GM12878 (cell line): ENCODE measurements at regions not wholly inside any gene's neighbourhood (a gene's known extent, or its start where the extent isn't known, plus 50 kb on each side); places are given as distances from the start of the nearest gene placed in this dataset.

Experiments
- ATAC-seq: fragments of 200-7000 bp; cut with Tn5 transposase; 3 replicates; pipeline ENCODE4 v1.9.1; 2020; ENCODE audit warnings: mild to moderate bottlenecking, moderate library complexity
- BruUV-seq: library from RNA; stranded (reverse); fragments of 400-500 nt; replicated peaks from 2 replicates; lab custom pipeline; 2021; lab: Mats Ljungman, UMichigan
- CTCF ChIA-PET: fragments of 300-600 bp; sonication (Branson Sonifier 250); formaldehyde crosslinking; extraction: SDS; loops from one replicate; lab custom pipeline; 2021; ENCODE audit warnings: inconsistent platforms; lab: Yijun Ruan, JAX
- POLR2A ChIA-PET: fragments of 350-600 bp; formaldehyde crosslinking; extraction: SDS; loops from one replicate; lab custom pipeline; 2021; ENCODE audit warnings: inconsistent platforms; lab: Charles Lee
- RAD21 ChIA-PET: fragments of 300-600 bp; sonication (Branson Sonifier 250); formaldehyde crosslinking; loops from one replicate; lab custom pipeline; 2023; ENCODE audit warnings: antibody characterized with exemption; ENCODE audit not compliant: unreplicated experiment; lab: Charles Lee
- SMC1A ChIA-PET: fragments of 300-600 bp; sonication (Branson Sonifier 250); formaldehyde crosslinking; loops from one replicate; lab custom pipeline; 2023; ENCODE audit not compliant: unreplicated experiment, uncharacterized antibody; lab: Charles Lee
- DNase-seq: peaks from one replicate; pipeline ENCODE4 v3.0.0-alpha.2; 2011; ENCODE audit warnings: low read depth, low spot score
- FAIRE-seq: peaks from 3 replicates; lab custom pipeline; 2011; peaks lifted over from hg19 to GRCh38; lab: Jason Lieb, UNC
- H2AFZ ChIP-seq: 2 replicates; pipeline ENCODE4 v1.6.0; 2011; ENCODE audit warnings: low read depth, low read length, control low read depth; ENCODE audit not compliant: control insufficient read depth
- H3K27ac ChIP-seq: 2 replicates; pipeline ENCODE4 v1.5.1; 2011; ENCODE audit warnings: control low read depth; ENCODE audit not compliant: control insufficient read depth, insufficient read depth
- H3K27me3 ChIP-seq, 2 experiments: replicated peaks in 1 of 2; 2 replicates each; pipeline versions ENCODE4 v1.6.0 to v1.6.1; 2011; ENCODE audit warnings: low read length in 1 of 2; ENCODE audit not compliant: control insufficient read depth in 2 of 2, insufficient read depth in 2 of 2
- H3K36me3 ChIP-seq, 2 experiments: 2 replicates each; pipeline ENCODE4 v1.5.1; 2011; ENCODE audit warnings: low read length in 1 of 2; ENCODE audit not compliant: control insufficient read depth in 2 of 2, insufficient read depth in 2 of 2
- H3K4me1 ChIP-seq: 2 replicates; pipeline ENCODE4 v1.6.1; 2011; ENCODE audit warnings: mild to moderate bottlenecking, low read length, moderate library complexity, mixed read lengths; ENCODE audit not compliant: control insufficient read depth, insufficient read depth
- H3K4me2 ChIP-seq: 2 replicates; pipeline ENCODE4 v1.6.0; 2011; ENCODE audit warnings: control low read depth; ENCODE audit not compliant: control insufficient read depth, insufficient read depth
- H3K4me3 ChIP-seq: fragments of 200-600 bp; sonication (generic); 2 replicates; pipeline ENCODE4 v1.5.1; 2016
- H3K79me2 ChIP-seq: 2 replicates; pipeline ENCODE4 v1.6.0; 2011; ENCODE audit warnings: low read length; ENCODE audit not compliant: control insufficient read depth, insufficient read depth
- H3K9ac ChIP-seq: 2 replicates; pipeline ENCODE4 v1.8.0; 2011; ENCODE audit warnings: low read length, control low read depth, mixed read lengths; ENCODE audit not compliant: control insufficient read depth, insufficient read depth
- H3K9me3 ChIP-seq: replicated peaks from 3 replicates; pipeline ENCODE4 v1.5.1; 2011; ENCODE audit warnings: mild to moderate bottlenecking, low read length; ENCODE audit not compliant: control insufficient read depth, insufficient read depth
- H4K20me1 ChIP-seq: 2 replicates; pipeline ENCODE4 v1.6.0; 2011; ENCODE audit not compliant: control insufficient read depth, insufficient read depth
- BCL11A ChIP-seq: IDR thresholded peaks from 2 replicates; pipeline ENCODE4 v1.6.1; 2011; ENCODE audit warnings: low read depth, low read length
- EGR1 ChIP-seq, 2 experiments: IDR thresholded peaks; 1 replicate in 1 of 2; 2 replicates in 1 of 2; pipeline ENCODE4 v1.6.1; 2011 to 2012; ENCODE audit warnings: low read depth in 2 of 2, low read length in 2 of 2, borderline replicate concordance in 1 of 2, mild to moderate bottlenecking in 1 of 2, moderate library complexity in 1 of 2
- ESRRA ChIP-seq: IDR thresholded peaks from 2 replicates; pipeline ENCODE4 v1.6.1; 2012; ENCODE audit warnings: mild to moderate bottlenecking, low read length, improper control_type of control experiment
- FOS ChIP-seq: IDR thresholded peaks from 3 replicates; pipeline ENCODE4 v1.6.1; 2011; ENCODE audit warnings: borderline replicate concordance; ENCODE audit not compliant: insufficient read length; ENCODE audit errors: extremely low read depth
- GABPA ChIP-seq: IDR thresholded peaks from 2 replicates; pipeline ENCODE4 v1.6.1; 2014; ENCODE audit warnings: antibody characterized with exemption, low read depth, mild to moderate bottlenecking, inconsistent platforms
- HDAC6 ChIP-seq: fragments of 200-600 bp; sonication (generic); IDR thresholded peaks from one replicate; pipeline ENCODE4 v1.8.0; 2017; ENCODE audit warnings: antibody characterized with exemption; ENCODE audit not compliant: unreplicated experiment
- NR2F1 ChIP-seq: fragments of 450-650 bp; conservative IDR thresholded peaks from 2 replicates; pipeline ENCODE4 v1.6.1; 2017; ENCODE audit warnings: mild to moderate bottlenecking
- PML ChIP-seq: IDR thresholded peaks from 2 replicates; pipeline ENCODE4 v1.6.1; 2012; ENCODE audit warnings: low read length, inconsistent platforms
- TAF1 ChIP-seq: IDR thresholded peaks from 2 replicates; pipeline ENCODE4 v1.6.1; 2011; ENCODE audit warnings: mild to moderate bottlenecking, low read depth, low read length, borderline replicate concordance
- TBL1XR1 ChIP-seq: IDR thresholded peaks from 2 replicates; pipeline ENCODE4 v1.6.1; 2012; ENCODE audit warnings: low read depth, low read length, improper control_type of control experiment
- ZNF207 ChIP-seq: fragments of 450-650 bp; IDR thresholded peaks from 2 replicates; pipeline ENCODE4 v1.6.1; 2014; ENCODE audit warnings: antibody characterized with exemption, mild to moderate bottlenecking, borderline replicate concordance
- ZSCAN29 ChIP-seq: fragments of 450-650 bp; IDR thresholded peaks from 2 replicates; pipeline ENCODE4 v1.6.1; 2017; ENCODE audit warnings: mild to moderate bottlenecking, moderate library complexity
- WGBS: methylation state at CpG from one replicate; pipeline ENCODE4 v1.1.6; 2016; ENCODE audit warnings: low lambda C conversion rate; ENCODE audit not compliant: insufficient replicate concordance, insufficient coverage; ENCODE audit errors: missing lambda C conversion rate; 5-methylcytosine and 5-hydroxymethylcytosine counted together
- in situ Hi-C: fragments of 300-500 bp; cut with MboI; formaldehyde crosslinking; loops from 9 replicates; pipeline ENCODE4 v1.14.3; 2018; ENCODE audit warnings: mixed read lengths
- intact Hi-C: fragments of 100-400 bp; cut with micrococcal nuclease; formaldehyde crosslinking; loops from one replicate; pipeline ENCODE4 v1.14.2; 2022; ENCODE audit not compliant: unreplicated experiment
- TF ChIP-seq, protein P1 (sequence below): fragments of 450-650 bp; IDR thresholded peaks from 2 replicates; pipeline ENCODE4 v1.6.1; 2017; ENCODE audit warnings: antibody characterized with exemption, mild to moderate bottlenecking, moderate library complexity
- TF ChIP-seq, protein P2 (sequence below): fragments of 450-650 bp; IDR thresholded peaks from 2 replicates; pipeline ENCODE4 v1.6.1; 2018; ENCODE audit warnings: mild to moderate bottlenecking, low read depth, moderate library complexity; ENCODE audit not compliant: partially characterized antibody

DNA sequence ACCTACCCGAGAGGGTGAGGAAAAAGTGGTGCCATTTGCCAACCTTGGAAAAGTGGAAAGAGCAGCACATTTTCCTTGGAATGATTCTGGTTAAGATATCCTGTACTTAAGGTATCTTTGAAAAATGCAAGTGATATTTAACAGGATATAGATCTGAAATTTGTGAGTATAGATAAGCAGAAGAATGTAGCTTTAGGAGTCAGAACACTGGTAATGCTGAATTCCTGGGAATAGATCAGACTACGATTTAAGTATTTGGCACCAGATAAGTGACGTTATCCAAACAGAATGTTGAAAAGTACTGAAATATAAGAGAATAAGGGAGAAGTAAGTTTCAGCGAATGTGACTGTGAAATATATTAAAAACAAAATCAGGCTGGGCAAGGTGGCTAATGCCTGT lies 210.1 kb downstream of the PCDH7 start:
- no TSS peak for BruUV-seq
- FAIRE-seq (no peak), DNase-seq (no peak), ATAC-seq (no peak)
- Histone ChIP-seq H3K27ac (no peak overlapping the region), H3K9ac (no peak overlapping the region), H3K36me3 (no peaks in the 10 kb centered on the region), H4K20me1 (no peaks in the 10 kb centered on the region), H3K79me2 (no peaks in the 10 kb centered on the region), H2AFZ (no peak overlapping the region), H3K4me2 (no peak overlapping the region), H3K9me3 (no peaks in the 10 kb centered on the region), H3K4me3 (no peak overlapping the region), H3K27me3 (no peaks in the 10 kb centered on the region), H3K4me1 (no peaks in the 10 kb centered on the region)
- TF ChIP-seq ZNF207 (no peak), TAF1 (no peak), GABPA (no peak), ESRRA (no peak), PML (no peak), EGR1 (IDR thresholded peaks at IDR 0.05; ENCODE audit: borderline replicate concordance in 1 of 2, low read depth in 2 of 2, low read length in 2 of 2) (no peak), HDAC6 (no peak), TBL1XR1 (no peak), ZSCAN29 (no peak), FOS (no peak), BCL11A (no peak), NR2F1 (no peak)
- TF ChIP-seq, protein P1, sequence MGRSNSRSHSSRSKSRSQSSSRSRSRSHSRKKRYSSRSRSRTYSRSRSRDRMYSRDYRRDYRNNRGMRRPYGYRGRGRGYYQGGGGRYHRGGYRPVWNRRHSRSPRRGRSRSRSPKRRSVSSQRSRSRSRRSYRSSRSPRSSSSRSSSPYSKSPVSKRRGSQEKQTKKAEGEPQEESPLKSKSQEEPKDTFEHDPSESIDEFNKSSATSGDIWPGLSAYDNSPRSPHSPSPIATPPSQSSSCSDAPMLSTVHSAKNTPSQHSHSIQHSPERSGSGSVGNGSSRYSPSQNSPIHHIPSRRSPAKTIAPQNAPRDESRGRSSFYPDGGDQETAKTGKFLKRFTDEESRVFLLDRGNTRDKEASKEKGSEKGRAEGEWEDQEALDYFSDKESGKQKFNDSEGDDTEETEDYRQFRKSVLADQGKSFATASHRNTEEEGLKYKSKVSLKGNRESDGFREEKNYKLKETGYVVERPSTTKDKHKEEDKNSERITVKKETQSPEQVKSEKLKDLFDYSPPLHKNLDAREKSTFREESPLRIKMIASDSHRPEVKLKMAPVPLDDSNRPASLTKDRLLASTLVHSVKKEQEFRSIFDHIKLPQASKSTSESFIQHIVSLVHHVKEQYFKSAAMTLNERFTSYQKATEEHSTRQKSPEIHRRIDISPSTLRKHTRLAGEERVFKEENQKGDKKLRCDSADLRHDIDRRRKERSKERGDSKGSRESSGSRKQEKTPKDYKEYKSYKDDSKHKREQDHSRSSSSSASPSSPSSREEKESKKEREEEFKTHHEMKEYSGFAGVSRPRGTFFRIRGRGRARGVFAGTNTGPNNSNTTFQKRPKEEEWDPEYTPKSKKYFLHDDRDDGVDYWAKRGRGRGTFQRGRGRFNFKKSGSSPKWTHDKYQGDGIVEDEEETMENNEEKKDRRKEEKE, result no peak
- TF ChIP-seq, protein P2, sequence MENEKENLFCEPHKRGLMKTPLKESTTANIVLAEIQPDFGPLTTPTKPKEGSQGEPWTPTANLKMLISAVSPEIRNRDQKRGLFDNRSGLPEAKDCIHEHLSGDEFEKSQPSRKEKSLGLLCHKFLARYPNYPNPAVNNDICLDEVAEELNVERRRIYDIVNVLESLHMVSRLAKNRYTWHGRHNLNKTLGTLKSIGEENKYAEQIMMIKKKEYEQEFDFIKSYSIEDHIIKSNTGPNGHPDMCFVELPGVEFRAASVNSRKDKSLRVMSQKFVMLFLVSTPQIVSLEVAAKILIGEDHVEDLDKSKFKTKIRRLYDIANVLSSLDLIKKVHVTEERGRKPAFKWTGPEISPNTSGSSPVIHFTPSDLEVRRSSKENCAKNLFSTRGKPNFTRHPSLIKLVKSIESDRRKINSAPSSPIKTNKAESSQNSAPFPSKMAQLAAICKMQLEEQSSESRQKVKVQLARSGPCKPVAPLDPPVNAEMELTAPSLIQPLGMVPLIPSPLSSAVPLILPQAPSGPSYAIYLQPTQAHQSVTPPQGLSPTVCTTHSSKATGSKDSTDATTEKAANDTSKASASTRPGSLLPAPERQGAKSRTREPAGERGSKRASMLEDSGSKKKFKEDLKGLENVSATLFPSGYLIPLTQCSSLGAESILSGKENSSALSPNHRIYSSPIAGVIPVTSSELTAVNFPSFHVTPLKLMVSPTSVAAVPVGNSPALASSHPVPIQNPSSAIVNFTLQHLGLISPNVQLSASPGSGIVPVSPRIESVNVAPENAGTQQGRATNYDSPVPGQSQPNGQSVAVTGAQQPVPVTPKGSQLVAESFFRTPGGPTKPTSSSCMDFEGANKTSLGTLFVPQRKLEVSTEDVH, result no peak
- 43% methylated on average over 4 of the region's 4 CpGs for WGBS
- SMC1A ChIA-PET, result no interaction called here
- CTCF ChIA-PET, result no interaction called here
- RAD21 ChIA-PET, result no interaction called here
- POLR2A ChIA-PET, result no interaction called here
- in situ Hi-C loops (no loop called here), intact Hi-C loops (no loop called here)
